HEK293 (cell line): ENCODE measurements at regions not wholly inside any gene's neighbourhood (a gene's known extent, or its start where the extent isn't known, plus 50 kb on each side); places are given as distances from the start of the nearest gene placed in this dataset.

ENCODE experiments used
- CTCF ChIP-seq: fragments of 450-650 bp; formaldehyde crosslinking; IDR thresholded peaks from 2 replicates; pipeline ENCODE4 v1.5.1; 2016; ENCODE audit warnings: missing biosample characterization, missing genetic modification characterization
- HOXD13 ChIP-seq: sonication (generic); formaldehyde crosslinking; IDR thresholded peaks from 2 replicates; pipeline ENCODE4 v1.8.0; 2022; ENCODE audit warnings: missing genetic modification reagents, borderline replicate concordance
- KLF9 ChIP-seq: fragments of 450-650 bp; formaldehyde crosslinking; IDR thresholded peaks from 2 replicates; pipeline ENCODE4 v1.5.1; 2016; ENCODE audit warnings: missing biosample characterization, missing genetic modification characterization, low read depth
- TCF7L2 ChIP-seq: IDR thresholded peaks from 2 replicates; pipeline ENCODE4 v1.6.1; 2011; ENCODE audit warnings: low read depth, mild to moderate bottlenecking, inconsistent platforms, low read length, moderate library complexity, borderline replicate concordance
- ZBTB26 ChIP-seq: fragments of 450-650 bp; formaldehyde crosslinking; optimal IDR thresholded peaks from 2 replicates; pipeline ENCODE3; 2016; ENCODE audit warnings: missing biosample characterization, mild to moderate bottlenecking, missing genetic modification characterization
- ZBTB7A ChIP-seq: fragments of 450-650 bp; formaldehyde crosslinking; IDR thresholded peaks from 2 replicates; pipeline ENCODE4 v1.5.1; 2016; ENCODE audit warnings: low read depth, missing biosample characterization, missing genetic modification characterization
- ZNF114 ChIP-seq: fragments of 450-650 bp; formaldehyde crosslinking; IDR thresholded peaks from 2 replicates; pipeline ENCODE4 v1.5.0; 2017; ENCODE audit warnings: missing biosample characterization, missing genetic modification characterization
- ZNF426 ChIP-seq: fragments of 450-650 bp; formaldehyde crosslinking; IDR thresholded peaks from 2 replicates; pipeline ENCODE4 v1.5.1; 2017; ENCODE audit warnings: missing biosample characterization, missing genetic modification characterization, mild to moderate bottlenecking, inconsistent platforms, moderate library complexity
- ZNF670 ChIP-seq: fragments of 450-650 bp; formaldehyde crosslinking; IDR thresholded peaks from 2 replicates; pipeline ENCODE4 v1.5.1; 2016; ENCODE audit warnings: missing biosample characterization, missing genetic modification characterization, low read depth
- ZNF677 ChIP-seq: fragments of 450-650 bp; IDR thresholded peaks from 2 replicates; pipeline ENCODE4 v1.5.0; 2018; ENCODE audit warnings: missing biosample characterization, mild to moderate bottlenecking, missing genetic modification characterization, moderate library complexity
- TF ChIP-seq, protein P1 (sequence below): fragments of 450-650 bp; formaldehyde crosslinking; IDR thresholded peaks from 2 replicates; pipeline ENCODE4 v1.5.1; 2017; ENCODE audit warnings: missing biosample characterization, missing genetic modification characterization

DNA sequence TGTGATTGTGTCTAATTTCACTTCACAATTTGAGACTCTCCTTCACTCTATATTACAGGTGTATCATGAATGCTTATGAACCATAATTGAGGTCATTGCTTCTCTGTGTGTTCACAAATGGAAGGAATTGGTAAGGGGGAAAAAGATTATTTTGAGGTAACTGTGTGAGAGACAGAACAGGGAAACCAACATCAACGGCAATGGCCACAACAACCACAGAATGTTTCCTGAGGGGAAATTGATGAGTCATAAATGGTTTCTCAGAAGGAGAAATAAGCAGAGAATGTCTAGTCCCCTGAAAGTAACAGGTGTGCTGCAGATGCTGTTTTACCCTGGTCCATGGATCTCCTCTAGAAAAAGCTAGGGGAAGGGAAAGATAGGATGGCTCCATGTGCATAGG, 361.2 kb upstream of the GALNT5 start:
- TF ChIP-seq CTCF (tag by site-specific recombination) (no peak), HOXD13 (CRISPR knock-in tag) (no peak), KLF9 (tag by site-specific recombination) (no peak), ZNF670 (tag by site-specific recombination) (no peak), ZNF426 (tag by site-specific recombination) (no peak), ZBTB7A (tag by site-specific recombination) (no peak), ZBTB26 (tag by site-specific recombination) (no peak), ZNF114 (no peak), TCF7L2 (no peak), ZNF677 (tag by site-specific recombination) (no peak)
- TF ChIP-seq, protein P1, sequence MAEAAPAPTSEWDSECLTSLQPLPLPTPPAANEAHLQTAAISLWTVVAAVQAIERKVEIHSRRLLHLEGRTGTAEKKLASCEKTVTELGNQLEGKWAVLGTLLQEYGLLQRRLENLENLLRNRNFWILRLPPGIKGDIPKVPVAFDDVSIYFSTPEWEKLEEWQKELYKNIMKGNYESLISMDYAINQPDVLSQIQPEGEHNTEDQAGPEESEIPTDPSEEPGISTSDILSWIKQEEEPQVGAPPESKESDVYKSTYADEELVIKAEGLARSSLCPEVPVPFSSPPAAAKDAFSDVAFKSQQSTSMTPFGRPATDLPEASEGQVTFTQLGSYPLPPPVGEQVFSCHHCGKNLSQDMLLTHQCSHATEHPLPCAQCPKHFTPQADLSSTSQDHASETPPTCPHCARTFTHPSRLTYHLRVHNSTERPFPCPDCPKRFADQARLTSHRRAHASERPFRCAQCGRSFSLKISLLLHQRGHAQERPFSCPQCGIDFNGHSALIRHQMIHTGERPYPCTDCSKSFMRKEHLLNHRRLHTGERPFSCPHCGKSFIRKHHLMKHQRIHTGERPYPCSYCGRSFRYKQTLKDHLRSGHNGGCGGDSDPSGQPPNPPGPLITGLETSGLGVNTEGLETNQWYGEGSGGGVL (tag by site-specific recombination), result no peak
